ENCODE measurements at regions not wholly inside any gene's neighbourhood (a gene's known extent, or its start where the extent isn't known, plus 50 kb on each side); places are given as distances from the start of the nearest gene placed in this dataset.

DNA sequence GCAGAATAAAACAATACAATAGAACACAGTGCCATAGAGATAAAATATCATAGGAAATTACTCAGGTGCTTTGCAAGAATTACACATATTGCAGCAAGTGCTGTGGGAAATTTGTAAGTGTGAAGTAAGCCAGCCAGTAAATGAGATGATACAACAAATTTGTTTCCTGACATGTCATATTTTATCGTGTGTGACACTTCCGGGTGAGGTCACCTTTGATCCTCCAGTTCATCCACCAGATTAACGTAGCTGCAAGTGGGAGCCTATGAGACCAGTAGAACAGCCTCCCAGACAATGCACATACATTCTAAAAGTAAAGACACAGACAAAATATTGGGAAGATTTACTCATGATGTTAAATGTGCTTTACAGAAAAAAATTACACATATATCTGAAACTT lies 72.2 kb downstream of the PRDM9 start:
- TF ChIP-seq, protein P1, sequence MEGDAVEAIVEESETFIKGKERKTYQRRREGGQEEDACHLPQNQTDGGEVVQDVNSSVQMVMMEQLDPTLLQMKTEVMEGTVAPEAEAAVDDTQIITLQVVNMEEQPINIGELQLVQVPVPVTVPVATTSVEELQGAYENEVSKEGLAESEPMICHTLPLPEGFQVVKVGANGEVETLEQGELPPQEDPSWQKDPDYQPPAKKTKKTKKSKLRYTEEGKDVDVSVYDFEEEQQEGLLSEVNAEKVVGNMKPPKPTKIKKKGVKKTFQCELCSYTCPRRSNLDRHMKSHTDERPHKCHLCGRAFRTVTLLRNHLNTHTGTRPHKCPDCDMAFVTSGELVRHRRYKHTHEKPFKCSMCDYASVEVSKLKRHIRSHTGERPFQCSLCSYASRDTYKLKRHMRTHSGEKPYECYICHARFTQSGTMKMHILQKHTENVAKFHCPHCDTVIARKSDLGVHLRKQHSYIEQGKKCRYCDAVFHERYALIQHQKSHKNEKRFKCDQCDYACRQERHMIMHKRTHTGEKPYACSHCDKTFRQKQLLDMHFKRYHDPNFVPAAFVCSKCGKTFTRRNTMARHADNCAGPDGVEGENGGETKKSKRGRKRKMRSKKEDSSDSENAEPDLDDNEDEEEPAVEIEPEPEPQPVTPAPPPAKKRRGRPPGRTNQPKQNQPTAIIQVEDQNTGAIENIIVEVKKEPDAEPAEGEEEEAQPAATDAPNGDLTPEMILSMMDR (IDR thresholded peaks at IDR 0.05): no peak
- TF ChIP-seq ZFX (IDR thresholded peaks at IDR 0.05; ENCODE audit: borderline replicate concordance): no peak

Data from 22Rv1 (cell line).